CD4-positive, alpha-beta T cell (primary cell): ENCODE measurements at regions not wholly inside any gene's neighbourhood (a gene's known extent, or its start where the extent isn't known, plus 50 kb on each side); places are given as distances from the start of the nearest gene placed in this dataset.

Source experiments
- ATAC-seq: fragments of 200-7000 bp; cut with Tn5 transposase; one replicate; pipeline ENCODE4 v1.10.0; 2022; ENCODE audit warnings: mild to moderate bottlenecking; ENCODE audit not compliant: poor library complexity
- CTCF ChIA-PET: fragments of 350-600 bp; sonication (Branson Sonifier 250); formaldehyde crosslinking; loops from one replicate; lab custom pipeline; 2021; ENCODE audit warnings: antibody characterized with exemption, inconsistent platforms; lab: Charles Lee
- POLR2A ChIA-PET: fragments of 350-600 bp; sonication (Branson Sonifier 250); formaldehyde crosslinking; loops from one replicate; lab custom pipeline; 2021; ENCODE audit warnings: antibody characterized with exemption, inconsistent platforms; lab: Charles Lee
- DNase-seq, 14 experiments: peaks; one replicate each; pipeline ENCODE4 v3.0.0-alpha.2; 2013 to 2020; ENCODE audit warnings: mixed read lengths in 2 of 14
- H3K27ac ChIP-seq, 2 donors: one replicate each; pipeline versions ENCODE4 v1.5.1 to v1.7.0; 2013; ENCODE audit warnings: low read length in 2 of 2, low read depth in 1 of 2, mild to moderate bottlenecking in 1 of 2
- H3K27me3 ChIP-seq, 2 experiments: 1 replicate in 1 of 2; 2 replicates in 1 of 2; pipeline versions ENCODE4 v1.6.1 to v1.7.0; 2013; ENCODE audit warnings: low read length in 2 of 2, control low read depth in 1 of 2, mild to moderate bottlenecking in 1 of 2, moderate library complexity in 1 of 2; ENCODE audit not compliant: insufficient read depth in 2 of 2, control insufficient read depth in 1 of 2
- H3K36me3 ChIP-seq: one replicate; pipeline ENCODE4 v1.6.1; 2013; ENCODE audit warnings: low read length, control low read depth; ENCODE audit not compliant: insufficient read depth
- H3K4me1 ChIP-seq: one replicate; pipeline ENCODE4 v1.6.1; 2013; ENCODE audit warnings: low read length, control low read depth; ENCODE audit not compliant: insufficient read depth
- H3K4me3 ChIP-seq: one replicate; pipeline ENCODE4 v1.5.1; 2013; ENCODE audit warnings: mild to moderate bottlenecking, low read length, moderate library complexity
- H3K9me3 ChIP-seq, 2 experiments: 1 replicate in 1 of 2; 2 replicates in 1 of 2; pipeline versions ENCODE4 v1.6.1 to v1.7.0; 2013; ENCODE audit warnings: low read length in 2 of 2, mild to moderate bottlenecking in 2 of 2, control low read depth in 1 of 2, moderate library complexity in 1 of 2; ENCODE audit not compliant: control insufficient read depth in 1 of 2, insufficient read depth in 1 of 2
- H3K27ac Mint-ChIP-seq: one replicate; pipeline ENCODE4 v1.8.0; 2020; ENCODE audit warnings: mixed read lengths
- H3K27me3 Mint-ChIP-seq: one replicate; pipeline ENCODE4 v1.8.0; 2021; ENCODE audit warnings: mixed read lengths
- H3K36me3 Mint-ChIP-seq: one replicate; pipeline ENCODE4 v1.8.0; 2021; ENCODE audit warnings: low read depth, mixed read lengths
- H3K4me1 Mint-ChIP-seq: one replicate; pipeline ENCODE4 v1.8.0; 2021; ENCODE audit warnings: low read depth, mixed read lengths
- H3K4me3 Mint-ChIP-seq: one replicate; pipeline ENCODE4 v1.8.0; 2020; ENCODE audit warnings: mild to moderate bottlenecking, mixed read lengths
- H3K9me3 Mint-ChIP-seq: one replicate; pipeline ENCODE4 v1.8.0; 2020; ENCODE audit warnings: mixed read lengths
- CTCF ChIP-seq: fragments of 200-600 bp; IDR thresholded peaks from one replicate; pipeline ENCODE4 v1.8.0; 2022; ENCODE audit warnings: antibody characterized with exemption, mild to moderate bottlenecking
- intact Hi-C, 2 experiments: fragments of 100-400 bp; cut with DNase I in 1 of 2; cut with micrococcal nuclease in 1 of 2; formaldehyde crosslinking; loops; one replicate each; pipeline versions ENCODE4 v1.15.1 to v1.9.0; 2023 to 2025; cut with DNase I, micrococcal nuclease

GRCh38 chr6:71486461-71486860 lies 197.8 kb downstream of the OGFRL1 start:
- TF ChIP-seq CTCF, result no peak
- no peaks in the 10 kb centered on the region for H3K27me3 ChIP-seq
- H3K9me3 ChIP-seq, result no peaks in the 10 kb centered on the region
- no peaks in the 10 kb centered on the region for H3K4me1 Mint-ChIP-seq
- H3K9me3 Mint-ChIP-seq, result no peaks in the 10 kb centered on the region
- no peaks in the 10 kb centered on the region for H3K4me1 ChIP-seq
- intact Hi-C loops, result no loop called here
- H3K36me3 Mint-ChIP-seq, result no peaks in the 10 kb centered on the region
- no peaks in the 10 kb centered on the region for H3K27me3 Mint-ChIP-seq
- ATAC-seq (no peak), DNase-seq (no peak)
- no peak overlapping the region for H3K27ac Mint-ChIP-seq
- POLR2A ChIA-PET, result no interaction called here
- H3K4me3 Mint-ChIP-seq, result no peak overlapping the region
- no peak overlapping the region for H3K4me3 ChIP-seq
- no peak overlapping the region for H3K27ac ChIP-seq
- H3K36me3 ChIP-seq, result no peaks in the 10 kb centered on the region
- CTCF ChIA-PET, result no interaction called here

GRCh38 chr6:71488186-71488585 lies 199.6 kb downstream of the OGFRL1 start:
- no peaks in the 10 kb centered on the region for H3K9me3 Mint-ChIP-seq
- H3K4me1 Mint-ChIP-seq, result no peaks in the 10 kb centered on the region
- intact Hi-C loops, result no loop called here
- H3K27me3 Mint-ChIP-seq, result no peaks in the 10 kb centered on the region
- Histone ChIP-seq H3K9me3 (no peaks in the 10 kb centered on the region), H3K4me1 (no peaks in the 10 kb centered on the region), H3K4me3 (no peak overlapping the region), H3K27ac (no peak overlapping the region), H3K27me3 (no peaks in the 10 kb centered on the region), H3K36me3 (no peaks in the 10 kb centered on the region)
- DNase-seq, result no peak
- POLR2A ChIA-PET, result no interaction called here
- no peak overlapping the region for H3K27ac Mint-ChIP-seq
- CTCF ChIA-PET, result interaction anchor here (1.6 kb wide), 1 partner anchor 29 kb away, joined by 3 read pairs; no protein-coding TSS in a partner anchor
- no peak overlapping the region for H3K4me3 Mint-ChIP-seq
- no peak for TF ChIP-seq CTCF
- ATAC-seq, result no peak
- H3K36me3 Mint-ChIP-seq, result no peaks in the 10 kb centered on the region

GRCh38 chr6:71489736-71490135 lies 201.1 kb downstream of the OGFRL1 start:
- no peak for TF ChIP-seq CTCF
- H3K9me3 Mint-ChIP-seq, result no peaks in the 10 kb centered on the region
- Histone ChIP-seq H3K9me3 (no peaks in the 10 kb centered on the region), H3K27ac (no peak overlapping the region), H3K27me3 (no peaks in the 10 kb centered on the region), H3K4me1 (no peaks in the 10 kb centered on the region), H3K4me3 (no peak overlapping the region), H3K36me3 (no peaks in the 10 kb centered on the region)
- no peaks in the 10 kb centered on the region for H3K36me3 Mint-ChIP-seq
- H3K27ac Mint-ChIP-seq, result no peak overlapping the region
- CTCF ChIA-PET, result no interaction called here
- no peaks in the 10 kb centered on the region for H3K4me1 Mint-ChIP-seq
- ATAC-seq, result no peak
- intact Hi-C loops, result no loop called here
- H3K27me3 Mint-ChIP-seq, result no peaks in the 10 kb centered on the region
- DNase-seq, result no peak
- POLR2A ChIA-PET, result no interaction called here
- no peak overlapping the region for H3K4me3 Mint-ChIP-seq
